H1 (cell line): ENCODE measurements at regions not wholly inside any gene's neighbourhood (a gene's known extent, or its start where the extent isn't known, plus 50 kb on each side); places are given as distances from the start of the nearest gene placed in this dataset.

Source experiments
- CTCF ChIA-PET: fragments of 300-600 bp; sonication (Branson Sonifier 250); formaldehyde crosslinking; loops from one replicate; lab custom pipeline; 2021; ENCODE audit not compliant: partially characterized antibody; lab: Charles Lee
- POLR2A ChIA-PET: fragments of 300-600 bp; sonication (Branson Sonifier 250); formaldehyde crosslinking; loops from one replicate; lab custom pipeline; 2021; ENCODE audit warnings: inconsistent platforms; ENCODE audit not compliant: partially characterized antibody; lab: Charles Lee
- DNase-seq, 2 experiments: peaks; one replicate each; pipeline versions ENCODE4 v3.0.0 to v3.0.0-alpha.2; 2010 to 2022; ENCODE audit warnings: low spot score in 2 of 2, low read depth in 1 of 2, mixed read lengths in 1 of 2
- FAIRE-seq: peaks from 2 replicates; lab custom pipeline; 2011; peaks lifted over from hg19 to GRCh38; lab: Jason Lieb, UNC
- H2AFZ ChIP-seq: 2 replicates; pipeline ENCODE4 v1.8.1; 2012; ENCODE audit warnings: low read length, inconsistent platforms
- H2AK5ac ChIP-seq: 2 replicates; pipeline ENCODE4 v1.6.1; 2013; ENCODE audit warnings: low read depth, low read length
- H2BK120ac ChIP-seq: replicated peaks from 2 replicates; pipeline ENCODE3; 2013; ENCODE audit warnings: low read depth, low read length, inconsistent platforms
- H2BK12ac ChIP-seq: 2 replicates; pipeline ENCODE4 v1.6.1; 2013; ENCODE audit warnings: low read depth, low read length
- H2BK15ac ChIP-seq: 2 replicates; pipeline ENCODE4 v1.6.1; 2013; ENCODE audit warnings: low read length
- H2BK20ac ChIP-seq: 2 replicates; pipeline ENCODE4 v1.6.1; 2013; ENCODE audit warnings: low read length
- H2BK5ac ChIP-seq: 2 replicates; pipeline ENCODE4 v1.6.1; 2013; ENCODE audit warnings: low read depth, low read length
- H3K14ac ChIP-seq: 2 replicates; pipeline ENCODE4 v1.6.1; 2013; ENCODE audit warnings: inconsistent platforms; ENCODE audit not compliant: insufficient read length
- H3K18ac ChIP-seq: 2 replicates; pipeline ENCODE4 v1.6.1; 2013; ENCODE audit warnings: low read length; ENCODE audit errors: extremely low read depth
- H3K23ac ChIP-seq: 2 replicates; pipeline ENCODE4 v1.6.1; 2013; ENCODE audit warnings: inconsistent platforms; ENCODE audit not compliant: insufficient read length
- H3K23me2 ChIP-seq: 2 replicates; pipeline ENCODE4 v1.6.1; 2013; ENCODE audit warnings: low read depth, low read length
- H3K27ac ChIP-seq: 2 replicates; pipeline ENCODE4 v1.6.1; 2011; ENCODE audit warnings: low read depth, low read length, inconsistent platforms
- H3K27me3 ChIP-seq, 4 experiments: replicated peaks in 1 of 4; 1 replicate in 1 of 4; 2 replicates in 3 of 4; pipeline versions ENCODE4 v1.6.1 to v1.8.1; 2011 to 2013; ENCODE audit warnings: low read length in 3 of 4, mild to moderate bottlenecking in 3 of 4, inconsistent platforms in 2 of 4, mixed read lengths in 2 of 4, moderate library complexity in 1 of 4; ENCODE audit not compliant: control insufficient read depth in 3 of 4, insufficient read depth in 3 of 4; ENCODE audit errors: extremely low read depth in 1 of 4
- H3K36me3 ChIP-seq, 4 experiments: 2 replicates each; pipeline versions ENCODE4 v1.6.1 to v1.8.1; 2011 to 2013; ENCODE audit warnings: mild to moderate bottlenecking in 4 of 4, low read length in 3 of 4, moderate library complexity in 2 of 4, control low read depth in 1 of 4, inconsistent platforms in 1 of 4; ENCODE audit not compliant: insufficient read depth in 4 of 4, control insufficient read depth in 2 of 4
- H3K4ac ChIP-seq: replicated peaks from 2 replicates; pipeline ENCODE3; 2013; ENCODE audit warnings: low read length, low read depth, mixed read lengths, inconsistent platforms; ENCODE audit not compliant: insufficient read length
- H3K4me1 ChIP-seq, 4 experiments: replicated peaks in 1 of 4; 1 replicate in 1 of 4; 2 replicates in 3 of 4; pipeline versions ENCODE4 v1.6.1 to v1.8.1; 2011 to 2013; ENCODE audit warnings: low read length in 3 of 4, inconsistent platforms in 2 of 4, mixed read lengths in 1 of 4; ENCODE audit not compliant: insufficient read depth in 4 of 4, control insufficient read depth in 3 of 4
- H3K4me2 ChIP-seq, 2 experiments: 2 replicates each; pipeline versions ENCODE4 v1.6.1 to v1.8.1; 2011 to 2013; ENCODE audit warnings: low read depth in 2 of 2, low read length in 2 of 2, control low read depth in 1 of 2, inconsistent platforms in 1 of 2, mild to moderate bottlenecking in 1 of 2; ENCODE audit not compliant: insufficient read depth in 1 of 2
- H3K4me3 ChIP-seq, 4 experiments: fragments of 200-600, 300-600 bp in 1 of 4; sonication (generic), shearing (Covaris generic), sonication (Bioruptor Twin) in 1 of 4; 2 replicates each; pipeline versions ENCODE4 v1.5.1 to v1.8.1; 2011 to 2016; ENCODE audit warnings: low read length in 4 of 4, low read depth in 3 of 4, control low read depth in 2 of 4, inconsistent platforms in 2 of 4, mild to moderate bottlenecking in 2 of 4, mixed read lengths in 1 of 4, moderate library complexity in 1 of 4; ENCODE audit not compliant: insufficient read depth in 2 of 4; ENCODE audit errors: extremely low read depth in 1 of 4
- H3K56ac ChIP-seq: replicated peaks from 2 replicates; pipeline ENCODE3; 2013; ENCODE audit warnings: low read depth, mild to moderate bottlenecking, mixed read lengths, low read length, inconsistent platforms; ENCODE audit not compliant: insufficient read length
- H3K79me1 ChIP-seq: 2 replicates; pipeline ENCODE4 v1.6.1; 2013; ENCODE audit warnings: low read depth, low read length, control low read depth
- H3K79me2 ChIP-seq, 2 experiments: 2 replicates each; pipeline versions ENCODE4 v1.6.1 to v1.8.1; 2012 to 2013; ENCODE audit warnings: low read length in 2 of 2, mild to moderate bottlenecking in 2 of 2, inconsistent platforms in 1 of 2; ENCODE audit not compliant: insufficient read depth in 2 of 2, control insufficient read depth in 1 of 2
- H3K9ac ChIP-seq, 4 experiments: replicated peaks in 1 of 4; 1 replicate in 1 of 4; 2 replicates in 3 of 4; pipeline versions ENCODE4 v1.6.1 to v1.8.1; 2011 to 2013; ENCODE audit warnings: low read depth in 3 of 4, low read length in 3 of 4, control low read depth in 2 of 4, mild to moderate bottlenecking in 2 of 4, moderate library complexity in 2 of 4, inconsistent platforms in 1 of 4; ENCODE audit errors: extremely low read depth in 1 of 4
- H3K9me3 ChIP-seq, 2 experiments: 2 replicates each; pipeline versions ENCODE4 v1.6.1 to v1.8.1; 2012 to 2013; ENCODE audit warnings: mild to moderate bottlenecking in 2 of 2, moderate library complexity in 2 of 2, control low read depth in 1 of 2, inconsistent platforms in 1 of 2, low read depth in 1 of 2, low read length in 1 of 2, mixed read lengths in 1 of 2; ENCODE audit not compliant: insufficient read depth in 2 of 2
- H4K20me1 ChIP-seq, 2 experiments: replicated peaks in 1 of 2; 2 replicates each; pipeline versions ENCODE3 to v1.8.1; 2011 to 2013; ENCODE audit warnings: inconsistent platforms in 2 of 2, low read length in 2 of 2, mild to moderate bottlenecking in 1 of 2; ENCODE audit not compliant: insufficient read depth in 2 of 2, control insufficient read depth in 1 of 2
- H4K5ac ChIP-seq: 2 replicates; pipeline ENCODE4 v1.6.1; 2013; ENCODE audit warnings: low read length, low read depth, mixed read lengths, inconsistent platforms; ENCODE audit not compliant: insufficient read length
- H4K8ac ChIP-seq: 2 replicates; pipeline ENCODE4 v1.8.0; 2013; ENCODE audit warnings: mild to moderate bottlenecking, moderate library complexity, low read length, inconsistent platforms; ENCODE audit not compliant: insufficient read depth; ENCODE audit errors: extremely low read depth
- H4K91ac ChIP-seq: replicated peaks from 2 replicates; pipeline ENCODE3; 2013; ENCODE audit warnings: low read length, mixed read lengths, inconsistent platforms; ENCODE audit not compliant: insufficient read length
- CBX5 ChIP-seq: fragments of 300-800, 300-1000 bp; sonication (generic); IDR thresholded peaks from 2 replicates; pipeline ENCODE4 v1.7.1; 2016; ENCODE audit warnings: antibody characterized with exemption, low read length, low read depth
- CREB1 ChIP-seq: IDR thresholded peaks from 2 replicates; pipeline ENCODE4 v1.6.1; 2012; ENCODE audit warnings: inconsistent platforms
- E2F6 ChIP-seq: IDR thresholded peaks from 2 replicates; pipeline ENCODE4 v1.6.1; 2012; ENCODE audit warnings: inconsistent platforms
- JUND ChIP-seq: IDR thresholded peaks from 2 replicates; pipeline ENCODE4 v1.6.1; 2011; ENCODE audit warnings: mild to moderate bottlenecking, improper control_type of control experiment, low read length
- KDM5A ChIP-seq: fragments of 200-600 bp; IDR thresholded peaks from 2 replicates; pipeline ENCODE4 v1.7.1; 2012; ENCODE audit warnings: mild to moderate bottlenecking, low read length, inconsistent platforms, mixed read lengths
- MAFK ChIP-seq: IDR thresholded peaks from 2 replicates; pipeline ENCODE4 v1.6.1; 2012; ENCODE audit warnings: low read depth, mild to moderate bottlenecking, improper control_type of control experiment, low read length
- POLR2A ChIP-seq, 2 experiments: IDR thresholded peaks; 1 replicate in 1 of 2; 2 replicates in 1 of 2; pipeline ENCODE4 v1.6.1; 2011; ENCODE audit warnings: low read depth in 2 of 2, low read length in 2 of 2, mild to moderate bottlenecking in 2 of 2; ENCODE audit errors: control extremely low read depth in 1 of 2
- RAD21 ChIP-seq, 2 experiments: IDR thresholded peaks in 1 of 2; conservative IDR thresholded peaks in 1 of 2; 2 replicates each; pipeline ENCODE4 v1.6.1; 2011; ENCODE audit warnings: low read depth in 2 of 2, low read length in 2 of 2, improper control_type of control experiment in 1 of 2, inconsistent platforms in 1 of 2, mild to moderate bottlenecking in 1 of 2, moderate library complexity in 1 of 2
- SIX5 ChIP-seq: IDR thresholded peaks from 2 replicates; pipeline ENCODE4 v1.6.1; 2011; ENCODE audit warnings: mild to moderate bottlenecking, low read depth, low read length
- SP4 ChIP-seq: IDR thresholded peaks from 2 replicates; pipeline ENCODE4 v1.6.1; 2012; ENCODE audit warnings: low read length, inconsistent platforms
- TAF1 ChIP-seq: IDR thresholded peaks from 2 replicates; pipeline ENCODE4 v1.6.1; 2011; ENCODE audit warnings: mild to moderate bottlenecking, low read depth, low read length
- TBP ChIP-seq: IDR thresholded peaks from 2 replicates; pipeline ENCODE4 v1.6.1; 2011; ENCODE audit warnings: low read depth, low read length, improper control_type of control experiment
- WGBS, 2 experiments: shearing (Covaris generic) in 1 of 2; methylation state at CpG; one replicate each; pipeline versions ENCODE4 v1.1.6 to v1.1.7; 2013 to 2015; ENCODE audit warnings: low lambda C conversion rate in 2 of 2, mixed read lengths in 2 of 2, inconsistent platforms in 1 of 2, low coverage in 1 of 2, missing lambda C conversion rate in 1 of 2; ENCODE audit not compliant: insufficient replicate concordance in 2 of 2, insufficient coverage in 1 of 2, insufficient read length in 1 of 2; ENCODE audit errors: extremely low coverage in 1 of 2, missing lambda C conversion rate in 1 of 2; 5-methylcytosine and 5-hydroxymethylcytosine counted together

GRCh38 chr12:28057856-28058615 lies 85.5 kb upstream of the PTHLH start:
- Histone ChIP-seq H4K20me1 (no peaks in the 10 kb centered on the region), H3K4me2 (no peak overlapping the region), H3K23me2 (no peaks in the 10 kb centered on the region), H2BK5ac (no peak overlapping the region), H3K27ac (no peak overlapping the region), H2AFZ (peak overlapping the region; percentile 46; the same call in 1 of the 2 replicates), H3K4me3 (no peak overlapping the region), H2AK5ac (no peak overlapping the region), H3K4ac (no peak overlapping the region), H3K18ac (no peak overlapping the region), H2BK15ac (no peak overlapping the region), H4K91ac (no peak overlapping the region), H3K14ac (no peak overlapping the region), H3K56ac (no peak overlapping the region), H2BK120ac (no peak overlapping the region), H2BK12ac (no peak overlapping the region), H2BK20ac (no peak overlapping the region), H3K79me2 (no peaks in the 10 kb centered on the region), H3K9ac (no peak overlapping the region), H3K36me3 (no peaks in the 10 kb centered on the region), H3K79me1 (no peaks in the 10 kb centered on the region), H3K27me3 (no peaks in the 10 kb centered on the region), H4K5ac (no peak overlapping the region), H3K4me1 (no peaks in the 10 kb centered on the region), H3K9me3 (no peaks in the 10 kb centered on the region), H4K8ac (no peak overlapping the region), H3K23ac (no peak overlapping the region)
- WGBS, 2 experiments, result 93% methylated on average over 8 of the region's 8 CpGs; no CpG with 5 or more reads in 1 of the 2 experiments
- ChIA-PET CTCF (interaction anchor here (1.0 kb wide), 1 partner anchor 51 kb away, joined by 3 read pairs; no protein-coding TSS in a partner anchor), POLR2A (no interaction called here)
- FAIRE-seq (no peak), DNase-seq (no peak)
- TF ChIP-seq RAD21 (IDR thresholded peaks at IDR 0.05 in 1 of 2, conservative IDR thresholded peaks at IDR 0.05 in 1 of 2; ENCODE audit: low read depth in 2 of 2, low read length in 2 of 2) (no peak), CREB1 (no peak), CBX5 (no peak), POLR2A (IDR thresholded peaks at IDR 0.05; ENCODE audit: control extremely low read depth in 1 of 2, low read depth in 2 of 2, low read length in 2 of 2) (no peak), SIX5 (no peak), SP4 (no peak), JUND (no peak), TBP (no peak), TAF1 (no peak), E2F6 (no peak), KDM5A (no peak), MAFK (no peak)
